ENCODE measurements at regions not wholly inside any gene's neighbourhood (a gene's known extent, or its start where the extent isn't known, plus 50 kb on each side); places are given as distances from the start of the nearest gene placed in this dataset.

- TF ChIP-seq CTCF (IDR thresholded peaks at IDR 0.05), result no peak
- H4K20me1 ChIP-seq (ENCODE audit: insufficient read depth, low read length), result no peaks in the 10 kb centered on the region
- no peak overlapping the region for H3K4me2 ChIP-seq (replicated peaks; ENCODE audit: extremely low read depth, low read length, poor library complexity, severe bottlenecking)
- H3K9me3 ChIP-seq (replicated peaks in 1 of 2; ENCODE audit: control insufficient read depth in 1 of 2, insufficient read depth in 1 of 2, low read length in 2 of 2), result no peaks in the 10 kb centered on the region
- Mint-ChIP-seq H3K27ac (no peak overlapping the region), H3K4me3 (no peak overlapping the region), H3K4me1 (no peaks in the 10 kb centered on the region), H3K36me3 (no peaks in the 10 kb centered on the region), H3K9me3 (peaks cover 0 to 5% (median 0%) of the 10 kb centered on the region in 7 donors), H3K27me3 (ENCODE audit: low read depth in 3 of 3) (peaks cover 0 to 2% (median 1%) of the 10 kb centered on the region in 3 donors)
- no peak overlapping the region for H3K9ac ChIP-seq (ENCODE audit: insufficient read depth, low read length, poor library complexity, severe bottlenecking)
- WGBS (ENCODE audit: insufficient coverage), result no CpG with 5 or more reads among the region's 1 CpG
- no peak for DNase-seq
- no peak overlapping the region for H2AFZ ChIP-seq (ENCODE audit: insufficient read depth, low read depth, low read length, poor library complexity, severe bottlenecking)
- H3K4me1 ChIP-seq (ENCODE audit: control insufficient read depth in 1 of 2, insufficient read depth in 2 of 2, low read length in 2 of 2), result no peaks in the 10 kb centered on the region
- no peaks in the 10 kb centered on the region for H3K27me3 ChIP-seq (ENCODE audit: control insufficient read depth in 2 of 2, insufficient read depth in 2 of 2, low read length in 2 of 2)
- H3K79me2 ChIP-seq (ENCODE audit: insufficient read depth, low read length), result no peaks in the 10 kb centered on the region
- intact Hi-C loops (cut with micrococcal nuclease), result no loop called here
- H3K27ac ChIP-seq (ENCODE audit: low read depth in 1 of 2, low read length in 2 of 2), result no peak overlapping the region
- H3K36me3 ChIP-seq (replicated peaks in 1 of 2; ENCODE audit: control insufficient read depth in 1 of 2, insufficient read depth in 2 of 2, low read length in 2 of 2), result no peaks in the 10 kb centered on the region
- H3K4me3 ChIP-seq (replicated peaks in 1 of 3; ENCODE audit: low read depth in 2 of 3, low read length in 3 of 3), result no peak overlapping the region
Observed at GRCh38 chr18:24954341-24954740, 397.6 kb downstream of the ZNF521 start.

- no peaks in the 10 kb centered on the region for H3K36me3 Mint-ChIP-seq
- Histone ChIP-seq H3K4me2 (replicated peaks; ENCODE audit: extremely low read depth, low read length, poor library complexity, severe bottlenecking) (no peak overlapping the region), H4K20me1 (ENCODE audit: insufficient read depth, low read length) (no peaks in the 10 kb centered on the region), H3K36me3 (replicated peaks in 1 of 2; ENCODE audit: control insufficient read depth in 1 of 2, insufficient read depth in 2 of 2, low read length in 2 of 2) (no peaks in the 10 kb centered on the region), H3K9me3 (replicated peaks in 1 of 2; ENCODE audit: control insufficient read depth in 1 of 2, insufficient read depth in 1 of 2, low read length in 2 of 2) (no peaks in the 10 kb centered on the region), H3K27ac (ENCODE audit: low read depth in 1 of 2, low read length in 2 of 2) (no peak overlapping the region), H3K4me1 (ENCODE audit: control insufficient read depth in 1 of 2, insufficient read depth in 2 of 2, low read length in 2 of 2) (no peaks in the 10 kb centered on the region), H3K4me3 (replicated peaks in 1 of 3; ENCODE audit: low read depth in 2 of 3, low read length in 3 of 3) (no peak overlapping the region), H3K79me2 (ENCODE audit: insufficient read depth, low read length) (no peaks in the 10 kb centered on the region), H3K9ac (ENCODE audit: insufficient read depth, low read length, poor library complexity, severe bottlenecking) (no peak overlapping the region), H2AFZ (ENCODE audit: insufficient read depth, low read depth, low read length, poor library complexity, severe bottlenecking) (no peak overlapping the region), H3K27me3 (ENCODE audit: control insufficient read depth in 2 of 2, insufficient read depth in 2 of 2, low read length in 2 of 2) (no peaks in the 10 kb centered on the region)
- TF ChIP-seq CTCF (IDR thresholded peaks at IDR 0.05), result no peak
- no peak for DNase-seq
- H3K27me3 Mint-ChIP-seq (ENCODE audit: low read depth in 3 of 3), result peaks cover 0 to 2% (median 1%) of the 10 kb centered on the region in 3 donors
- intact Hi-C loops (cut with micrococcal nuclease), result no loop called here
- no peak overlapping the region for H3K4me3 Mint-ChIP-seq
- H3K4me1 Mint-ChIP-seq, result no peaks in the 10 kb centered on the region
- WGBS (ENCODE audit: insufficient coverage), result no CpG with 5 or more reads among the region's 2 CpGs
- no peak overlapping the region for H3K27ac Mint-ChIP-seq
- peaks cover 0 to 12% (median 3%) of the 10 kb centered on the region in 7 donors for H3K9me3 Mint-ChIP-seq
Observed at GRCh38 chr18:24958001-24958400, 394.0 kb downstream of the ZNF521 start.

All from CD14-positive monocyte (primary cell).